K562 (cell line): ENCODE measurements at regions not wholly inside any gene's neighbourhood (a gene's known extent, or its start where the extent isn't known, plus 50 kb on each side); places are given as distances from the start of the nearest gene placed in this dataset.

Source experiments
- ATAC-seq: fragments of 200-7000 bp; cut with Tn5 transposase; 3 replicates; pipeline ENCODE4 v1.9.1; 2020; ENCODE audit warnings: moderate library complexity
- BruUV-seq: library from RNA; stranded (reverse); fragments of 400-500 nt; replicated peaks from 2 replicates; lab custom pipeline; 2021; lab: Mats Ljungman, UMichigan
- CTCF ChIA-PET: fragments of 300-600 bp; formaldehyde crosslinking; extraction: SDS; loops from one replicate; lab custom pipeline; 2021; ENCODE audit warnings: low intra/inter-chr PET ratio; lab: Yijun Ruan, JAX
- POLR2A ChIA-PET: fragments of 300-600, 350-650 bp; sonication (Branson Sonifier 250); formaldehyde crosslinking; extraction: SDS; loops from one replicate; lab custom pipeline; 2021; ENCODE audit warnings: antibody characterized with exemption, inconsistent platforms; lab: Yijun Ruan, JAX
- DNase-seq, 4 experiments: peaks; one replicate each; pipeline versions ENCODE4 v3.0.0 to v3.0.0-alpha.2; 2011 to 2018; ENCODE audit warnings: low spot score in 3 of 4, mixed read lengths in 3 of 4; ENCODE audit errors: extremely low read depth in 1 of 4
- FAIRE-seq: peaks from 2 replicates; lab custom pipeline; 2011; peaks lifted over from hg19 to GRCh38; lab: Jason Lieb, UNC
- H2AFZ ChIP-seq: 2 replicates; pipeline ENCODE4 v1.6.0; 2011; ENCODE audit warnings: low read depth, low read length, control low read depth, inconsistent platforms
- H3K27ac ChIP-seq: fragments of 200-600 bp; 3 replicates; pipeline ENCODE4 v1.8.0; 2011; ENCODE audit warnings: low read depth, mild to moderate bottlenecking, control low read depth, inconsistent platforms, low read length, moderate library complexity, mixed read lengths; ENCODE audit errors: extremely low read depth
- H3K27me3 ChIP-seq, 2 experiments: fragments of 300-600 bp in 1 of 2; 2 replicates in 1 of 2; 3 replicates in 1 of 2; pipeline versions ENCODE4 v1.6.0 to v1.8.0; 2011; ENCODE audit warnings: inconsistent platforms in 2 of 2, low read length in 2 of 2, mild to moderate bottlenecking in 1 of 2, mixed read lengths in 1 of 2, moderate library complexity in 1 of 2; ENCODE audit not compliant: control insufficient read depth in 2 of 2, insufficient read depth in 2 of 2
- H3K36me3 ChIP-seq: fragments of 300-600 bp; 3 replicates; pipeline ENCODE4 v1.8.0; 2011; ENCODE audit warnings: mild to moderate bottlenecking, low read length, inconsistent platforms; ENCODE audit not compliant: control insufficient read depth, insufficient read depth
- H3K4me1 ChIP-seq, 2 experiments: fragments of 200-600 bp in 1 of 2; replicated peaks in 1 of 2; 2 replicates in 1 of 2; 3 replicates in 1 of 2; pipeline versions ENCODE4 v1.5.1 to v1.8.0; 2011; ENCODE audit warnings: inconsistent platforms in 2 of 2, low read length in 2 of 2, mild to moderate bottlenecking in 1 of 2, mixed read lengths in 1 of 2, moderate library complexity in 1 of 2; ENCODE audit not compliant: control insufficient read depth in 2 of 2, insufficient read depth in 2 of 2
- H3K4me2 ChIP-seq: 2 replicates; pipeline ENCODE4 v1.6.1; 2011; ENCODE audit warnings: low read length, control low read depth, inconsistent platforms, mixed read lengths; ENCODE audit not compliant: insufficient read depth
- H3K4me3 ChIP-seq: fragments of 200-600 bp; sonication (generic), shearing (Covaris generic); 2 replicates; pipeline ENCODE4 v1.5.1; 2016; ENCODE audit warnings: control low read depth, inconsistent platforms
- H3K79me2 ChIP-seq: fragments of 200-600 bp; 3 replicates; pipeline ENCODE4 v1.8.0; 2011; ENCODE audit warnings: low read length, inconsistent platforms; ENCODE audit not compliant: control insufficient read depth, insufficient read depth
- H3K9ac ChIP-seq, 2 experiments: 2 replicates each; pipeline versions ENCODE4 v1.6.0 to v1.6.1; 2011; ENCODE audit warnings: low read depth in 2 of 2, low read length in 2 of 2, control low read depth in 1 of 2, inconsistent platforms in 1 of 2, mild to moderate bottlenecking in 1 of 2, mixed read lengths in 1 of 2; ENCODE audit not compliant: insufficient read depth in 1 of 2
- H3K9me1 ChIP-seq: one replicate; pipeline ENCODE4 v1.6.0; 2011; ENCODE audit warnings: inconsistent platforms, mild to moderate bottlenecking, low read length, moderate library complexity; ENCODE audit not compliant: control insufficient read depth, insufficient read depth
- H3K9me3 ChIP-seq: replicated peaks from 2 replicates; pipeline ENCODE4 v1.5.1; 2011; ENCODE audit warnings: low read depth, low read length, inconsistent platforms; ENCODE audit not compliant: control insufficient read depth, insufficient read depth
- H4K20me1 ChIP-seq: replicated peaks from 2 replicates; pipeline ENCODE4 v1.6.1; 2011; ENCODE audit warnings: low read length, inconsistent platforms, mixed read lengths; ENCODE audit not compliant: control insufficient read depth, insufficient read depth
- CBFA2T3 ChIP-seq: fragments of 450-650 bp; IDR thresholded peaks from 2 replicates; pipeline ENCODE4 v1.6.1; 2017
- ELF4 ChIP-seq: fragments of 450-650 bp; formaldehyde crosslinking; IDR thresholded peaks from 2 replicates; pipeline ENCODE4 v1.4.0; 2022; ENCODE audit warnings: missing genetic modification characterization
- EWSR1 ChIP-seq: fragments of 450-650 bp; IDR thresholded peaks from 2 replicates; pipeline ENCODE4 v1.6.1; 2018; ENCODE audit warnings: borderline replicate concordance, mild to moderate bottlenecking, low read depth, moderate library complexity; ENCODE audit not compliant: partially characterized antibody
- FOXJ3 ChIP-seq: sonication (generic); formaldehyde crosslinking; IDR thresholded peaks from 2 replicates; pipeline ENCODE4 v1.4.0; 2020; ENCODE audit warnings: mild to moderate bottlenecking, missing genetic modification reagents
- HNRNPL ChIP-seq: fragments of 200-400 bp; formaldehyde crosslinking; IDR thresholded peaks from 2 replicates; pipeline ENCODE4 v1.6.1; 2017; ENCODE audit warnings: low read depth, mild to moderate bottlenecking, low read length
- KAT7 ChIP-seq: sonication (generic); formaldehyde crosslinking; IDR thresholded peaks from 2 replicates; pipeline ENCODE4 v1.8.0; 2022; ENCODE audit warnings: missing genetic modification reagents, mild to moderate bottlenecking, borderline replicate concordance
- KLF16 ChIP-seq: IDR thresholded peaks from 2 replicates; pipeline ENCODE4 v1.6.1; 2016; ENCODE audit warnings: antibody characterized with exemption
- NEUROD1 ChIP-seq: fragments of 150-350 bp; IDR thresholded peaks from 2 replicates; pipeline ENCODE4 v1.6.1; 2014; ENCODE audit warnings: borderline replicate concordance, low read length, low read depth; ENCODE audit not compliant: partially characterized antibody
- POLR3A ChIP-seq: IDR thresholded peaks from 2 replicates; pipeline ENCODE4 v1.6.1; 2011; ENCODE audit warnings: borderline replicate concordance, mild to moderate bottlenecking, moderate library complexity; ENCODE audit not compliant: insufficient read length, insufficient read depth; ENCODE audit errors: extremely low read depth
- POU5F1 ChIP-seq: fragments of 150-350 bp; IDR thresholded peaks from 2 replicates; pipeline ENCODE4 v1.6.1; 2014; ENCODE audit warnings: borderline replicate concordance, low read length, low read depth, mild to moderate bottlenecking; ENCODE audit not compliant: partially characterized antibody
- SRSF3 ChIP-seq: fragments of 200-400 bp; formaldehyde crosslinking; IDR thresholded peaks from 2 replicates; pipeline ENCODE4 v1.6.1; 2016; ENCODE audit warnings: mild to moderate bottlenecking, low read length, moderate library complexity; ENCODE audit not compliant: insufficient read depth
- SRSF7 ChIP-seq: fragments of 200-400 bp; formaldehyde crosslinking; optimal IDR thresholded peaks from 2 replicates; pipeline ENCODE3; 2017; ENCODE audit warnings: mild to moderate bottlenecking, low read depth, low read length
- TBL1XR1 ChIP-seq, 2 experiments: IDR thresholded peaks; 2 replicates each; pipeline ENCODE4 v1.6.1; 2012; ENCODE audit warnings: improper control_type of control experiment in 2 of 2, low read length in 2 of 2, mild to moderate bottlenecking in 1 of 2
- ZNF311 ChIP-seq: fragments of 250-450 bp; sonication (Bioruptor Pico); IDR thresholded peaks from 2 replicates; pipeline ENCODE4 v1.4.0; 2020; ENCODE audit warnings: mild to moderate bottlenecking, moderate library complexity
- ZNF766 ChIP-seq: fragments of 200-800 bp; sonication (Bioruptor generic); conservative IDR thresholded peaks from 2 replicates; pipeline ENCODE4 v1.6.1; 2016; ENCODE audit warnings: missing genetic modification characterization, missing compliant biosample characterization
- WGBS: fragments of 100-300 bp; shearing (Covaris generic); methylation state at CpG from one replicate; pipeline ENCODE4 v1.1.6; 2016; ENCODE audit warnings: low coverage, mixed read lengths; ENCODE audit not compliant: insufficient coverage; ENCODE audit errors: missing lambda C conversion rate; 5-methylcytosine and 5-hydroxymethylcytosine counted together
- in situ Hi-C: fragments of 300-500 bp; cut with MboI; formaldehyde crosslinking; loops from 4 replicates; pipeline ENCODE4 v1.15.0; 2018; ENCODE audit warnings: inconsistent platforms, mixed read lengths
- intact Hi-C: fragments of 100-400 bp; cut with micrococcal nuclease; formaldehyde crosslinking; loops from 2 replicates; pipeline ENCODE4 v1.14.2; 2022
- TF ChIP-seq, protein P1 (sequence below), 3 experiments: fragments of 200-800 bp in 1 of 3; fragments of 250-450 bp in 1 of 3; fragments of 450-650 bp in 1 of 3; sonication (Bioruptor Pico) in 1 of 3; sonication (Bioruptor generic) in 1 of 3; formaldehyde crosslinking in 1 of 3; IDR thresholded peaks; 2 replicates each; pipeline versions ENCODE4 v1.6.1 to v1.8.0; 2016 to 2022; ENCODE audit warnings: mild to moderate bottlenecking in 2 of 3, missing genetic modification characterization in 2 of 3, missing compliant biosample characterization in 1 of 3, moderate library complexity in 1 of 3
- TF ChIP-seq, protein P2 (sequence below): fragments of 250-450 bp; sonication (Bioruptor Pico); IDR thresholded peaks from 2 replicates; pipeline ENCODE4 v1.8.0; 2022; ENCODE audit warnings: moderate library complexity, mild to moderate bottlenecking, inconsistent platforms
- TF ChIP-seq, protein P3 (sequence below): sonication (generic); formaldehyde crosslinking; IDR thresholded peaks from 2 replicates; pipeline ENCODE4 v1.8.1; 2023; ENCODE audit warnings: mild to moderate bottlenecking, missing genetic modification reagents

- Histone ChIP-seq H3K4me3 (no peak overlapping the region), H3K9ac (no peak overlapping the region), H2AFZ (no peak overlapping the region), H3K9me3 (no peaks in the 10 kb centered on the region), H3K9me1 (no peaks in the 10 kb centered on the region), H3K4me2 (no peak overlapping the region), H3K27me3 (no peaks in the 10 kb centered on the region), H3K36me3 (no peaks in the 10 kb centered on the region), H4K20me1 (no peaks in the 10 kb centered on the region), H3K4me1 (no peaks in the 10 kb centered on the region), H3K27ac (no peak overlapping the region), H3K79me2 (no peaks in the 10 kb centered on the region)
- FAIRE-seq (no peak), ATAC-seq (no peak), DNase-seq (no peak)
- ChIA-PET POLR2A (interaction anchor here (0.6 to 0.7 kb wide), 2 partner anchors 18 to 861 kb away, joined by 3 read pairs; no protein-coding TSS in a partner anchor), CTCF (no interaction called here)
- in situ Hi-C loops, result no loop called here
- intact Hi-C loops, result no loop called here
- TF ChIP-seq POU5F1 (no peak), TBL1XR1 (IDR thresholded peaks at IDR 0.05; ENCODE audit: low read length in 2 of 2) (no peak), ELF4 (no peak), KLF16 (no peak), FOXJ3 (CRISPR knock-in tag) (no peak), ZNF311 (CRISPR knock-in tag) (no peak), POLR3A (no peak), SRSF7 (no peak), CBFA2T3 (no peak), ZNF766 (CRISPR knock-in tag) (no peak), KAT7 (CRISPR knock-in tag) (no peak), SRSF3 (no peak), NEUROD1 (no peak), EWSR1 (no peak), HNRNPL (no peak)
- TF ChIP-seq, protein P1, sequence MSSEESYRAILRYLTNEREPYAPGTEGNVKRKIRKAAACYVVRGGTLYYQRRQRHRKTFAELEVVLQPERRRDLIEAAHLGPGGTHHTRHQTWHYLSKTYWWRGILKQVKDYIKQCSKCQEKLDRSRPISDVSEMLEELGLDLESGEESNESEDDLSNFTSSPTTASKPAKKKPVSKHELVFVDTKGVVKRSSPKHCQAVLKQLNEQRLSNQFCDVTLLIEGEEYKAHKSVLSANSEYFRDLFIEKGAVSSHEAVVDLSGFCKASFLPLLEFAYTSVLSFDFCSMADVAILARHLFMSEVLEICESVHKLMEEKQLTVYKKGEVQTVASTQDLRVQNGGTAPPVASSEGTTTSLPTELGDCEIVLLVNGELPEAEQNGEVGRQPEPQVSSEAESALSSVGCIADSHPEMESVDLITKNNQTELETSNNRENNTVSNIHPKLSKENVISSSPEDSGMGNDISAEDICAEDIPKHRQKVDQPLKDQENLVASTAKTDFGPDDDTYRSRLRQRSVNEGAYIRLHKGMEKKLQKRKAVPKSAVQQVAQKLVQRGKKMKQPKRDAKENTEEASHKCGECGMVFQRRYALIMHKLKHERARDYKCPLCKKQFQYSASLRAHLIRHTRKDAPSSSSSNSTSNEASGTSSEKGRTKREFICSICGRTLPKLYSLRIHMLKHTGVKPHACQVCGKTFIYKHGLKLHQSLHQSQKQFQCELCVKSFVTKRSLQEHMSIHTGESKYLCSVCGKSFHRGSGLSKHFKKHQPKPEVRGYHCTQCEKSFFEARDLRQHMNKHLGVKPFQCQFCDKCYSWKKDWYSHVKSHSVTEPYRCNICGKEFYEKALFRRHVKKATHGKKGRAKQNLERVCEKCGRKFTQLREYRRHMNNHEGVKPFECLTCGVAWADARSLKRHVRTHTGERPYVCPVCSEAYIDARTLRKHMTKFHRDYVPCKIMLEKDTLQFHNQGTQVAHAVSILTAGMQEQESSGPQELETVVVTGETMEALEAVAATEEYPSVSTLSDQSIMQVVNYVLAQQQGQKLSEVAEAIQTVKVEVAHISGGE (CRISPR knock-in tag; IDR thresholded peaks at IDR 0.05), result no peak
- TF ChIP-seq, protein P2, sequence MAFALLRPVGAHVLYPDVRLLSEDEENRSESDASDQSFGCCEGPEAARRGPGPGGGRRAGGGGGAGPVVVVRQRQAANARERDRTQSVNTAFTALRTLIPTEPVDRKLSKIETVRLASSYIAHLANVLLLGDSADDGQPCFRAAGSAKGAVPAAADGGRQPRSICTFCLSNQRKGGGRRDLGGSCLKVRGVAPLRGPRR, result no peak
- TF ChIP-seq, protein P3, sequence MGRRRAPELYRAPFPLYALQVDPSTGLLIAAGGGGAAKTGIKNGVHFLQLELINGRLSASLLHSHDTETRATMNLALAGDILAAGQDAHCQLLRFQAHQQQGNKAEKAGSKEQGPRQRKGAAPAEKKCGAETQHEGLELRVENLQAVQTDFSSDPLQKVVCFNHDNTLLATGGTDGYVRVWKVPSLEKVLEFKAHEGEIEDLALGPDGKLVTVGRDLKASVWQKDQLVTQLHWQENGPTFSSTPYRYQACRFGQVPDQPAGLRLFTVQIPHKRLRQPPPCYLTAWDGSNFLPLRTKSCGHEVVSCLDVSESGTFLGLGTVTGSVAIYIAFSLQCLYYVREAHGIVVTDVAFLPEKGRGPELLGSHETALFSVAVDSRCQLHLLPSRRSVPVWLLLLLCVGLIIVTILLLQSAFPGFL, result no peak
- WGBS, result 0% methylated on average over 3 of the region's 3 CpGs
- no TSS peak for BruUV-seq
These were observed 332.1 kb upstream of the DYNLRB2 start for GRCh38 chr16:80208743-80209142.
